SK-N-SH (cell line): ENCODE measurements at regions not wholly inside any gene's neighbourhood (a gene's known extent, or its start where the extent isn't known, plus 50 kb on each side); places are given as distances from the start of the nearest gene placed in this dataset.

Source experiments
- CTCF ChIA-PET: fragments of 300-600, 350-600 bp; formaldehyde crosslinking; extraction: SDS; loops from one replicate; lab custom pipeline; 2021; lab: Yijun Ruan, JAX
- POLR2A ChIA-PET: fragments of 350-600 bp; sonication (Branson Sonifier 250); formaldehyde crosslinking; extraction: SDS; loops from one replicate; lab custom pipeline; 2020; ENCODE audit warnings: antibody characterized with exemption, inconsistent platforms; lab: Yijun Ruan, JAX
- DNase-seq: peaks from one replicate; pipeline ENCODE4 v3.0.0; 2012
- H2AFZ ChIP-seq: fragments of 200-600 bp; sonication (generic); 2 replicates; pipeline ENCODE4 v1.8.1; 2016; ENCODE audit warnings: antibody characterized with exemption, mild to moderate bottlenecking, low read depth
- H3F3A ChIP-seq: fragments of 200-600 bp; sonication (generic); replicated peaks from 2 replicates; pipeline ENCODE3; 2016; ENCODE audit warnings: antibody characterized with exemption, mild to moderate bottlenecking; ENCODE audit not compliant: insufficient read depth
- H3K27ac ChIP-seq, 2 experiments: fragments of 200-500 bp in 1 of 2; fragments of 200-600 bp in 1 of 2; sonication (Bioruptor generic) in 1 of 2; sonication (generic), shearing (Covaris generic) in 1 of 2; 2 replicates each; pipeline versions ENCODE4 v1.5.1 to v1.6.1; 2014 to 2016; ENCODE audit warnings: low read depth in 2 of 2, inconsistent platforms in 1 of 2, low read length in 1 of 2, mild to moderate bottlenecking in 1 of 2, mixed read lengths in 1 of 2
- H3K27me3 ChIP-seq: fragments of 200-600 bp; sonication (generic), shearing (Covaris generic); 2 replicates; pipeline ENCODE4 v1.6.1; 2016; ENCODE audit warnings: mixed run types; ENCODE audit not compliant: insufficient read depth
- H3K36me3 ChIP-seq, 2 experiments: fragments of 200-500 bp in 1 of 2; fragments of 200-600 bp in 1 of 2; sonication (Bioruptor generic) in 1 of 2; sonication (generic) in 1 of 2; replicated peaks in 1 of 2; 2 replicates each; pipeline versions ENCODE3 to v1.5.1; 2014 to 2016; ENCODE audit warnings: low read length in 1 of 2, mild to moderate bottlenecking in 1 of 2; ENCODE audit not compliant: insufficient read depth in 2 of 2, control insufficient read depth in 1 of 2
- H3K4me1 ChIP-seq, 2 experiments: fragments of 200-500 bp in 1 of 2; fragments of 200-600 bp in 1 of 2; sonication (Bioruptor generic) in 1 of 2; sonication (generic), shearing (Covaris generic) in 1 of 2; 2 replicates each; pipeline versions ENCODE4 v1.5.1 to v1.6.1; 2014 to 2016; ENCODE audit warnings: low read depth in 1 of 2, low read length in 1 of 2, mixed run types in 1 of 2; ENCODE audit not compliant: insufficient read depth in 2 of 2, control insufficient read depth in 1 of 2
- H3K4me2 ChIP-seq: fragments of 200-600 bp; sonication (generic), shearing (Covaris generic); 2 replicates; pipeline ENCODE4 v1.6.1; 2017; ENCODE audit warnings: mixed run types
- H3K4me3 ChIP-seq, 2 experiments: fragments of 200-500 bp in 1 of 2; fragments of 200-600 bp in 1 of 2; sonication (Bioruptor generic) in 1 of 2; sonication (generic), shearing (Covaris generic) in 1 of 2; 2 replicates each; pipeline versions ENCODE4 v1.5.1 to v1.8.1; 2014 to 2016; ENCODE audit warnings: low read depth in 2 of 2, inconsistent platforms in 1 of 2, low read length in 1 of 2, mild to moderate bottlenecking in 1 of 2, mixed read lengths in 1 of 2, moderate library complexity in 1 of 2
- H3K79me2 ChIP-seq: fragments of 200-600 bp; sonication (generic); 2 replicates; pipeline ENCODE4 v1.8.1; 2017; ENCODE audit warnings: mild to moderate bottlenecking; ENCODE audit not compliant: insufficient read depth
- H3K9ac ChIP-seq: fragments of 200-600 bp; sonication (generic); 2 replicates; pipeline ENCODE4 v1.6.1; 2017; ENCODE audit warnings: mixed run types
- H3K9me2 ChIP-seq: fragments of 200-600 bp; sonication (generic); 2 replicates; pipeline ENCODE4 v1.6.1; 2017; ENCODE audit warnings: mixed run types
- H3K9me3 ChIP-seq: fragments of 200-600 bp; sonication (generic); 2 replicates; pipeline ENCODE4 v1.6.1; 2017; ENCODE audit warnings: mixed run types, mild to moderate bottlenecking, moderate library complexity
- H4K20me1 ChIP-seq: fragments of 200-600 bp; sonication (generic); 2 replicates; pipeline ENCODE4 v1.6.1; 2017; ENCODE audit warnings: mild to moderate bottlenecking, mixed run types; ENCODE audit not compliant: insufficient read depth
- CHD2 ChIP-seq: fragments of 150-350 bp; IDR thresholded peaks from 2 replicates; pipeline ENCODE4 v1.6.1; 2018; ENCODE audit warnings: low read length; ENCODE audit not compliant: partially characterized antibody
- FOSL2 ChIP-seq: IDR thresholded peaks from 2 replicates; pipeline ENCODE4 v1.4.0; 2012; ENCODE audit warnings: low read depth, mild to moderate bottlenecking, moderate library complexity, borderline replicate concordance
- FOXM1 ChIP-seq: IDR thresholded peaks from 2 replicates; pipeline ENCODE4 v1.4.0; 2012; ENCODE audit warnings: low read depth, mild to moderate bottlenecking
- GABPA ChIP-seq: IDR thresholded peaks from 2 replicates; pipeline ENCODE4 v1.4.0; 2012; ENCODE audit warnings: low read depth, mild to moderate bottlenecking
- GATA2 ChIP-seq: sonication (generic); formaldehyde crosslinking; IDR thresholded peaks from 2 replicates; pipeline ENCODE4 v1.5.0; 2020; ENCODE audit warnings: mild to moderate bottlenecking, missing genetic modification reagents
- IRF3 ChIP-seq: fragments of 150-350 bp; IDR thresholded peaks from 2 replicates; pipeline ENCODE4 v1.6.1; 2016; ENCODE audit warnings: mild to moderate bottlenecking, low read depth, low read length
- JUND ChIP-seq: IDR thresholded peaks from 2 replicates; pipeline ENCODE4 v1.4.0; 2012
- MEF2A ChIP-seq: IDR thresholded peaks from 2 replicates; pipeline ENCODE4 v1.4.0; 2012; ENCODE audit warnings: low read depth, borderline replicate concordance
- NFIC ChIP-seq: IDR thresholded peaks from 2 replicates; pipeline ENCODE4 v1.4.0; 2012; ENCODE audit warnings: borderline replicate concordance
- POLR2AphosphoS5 ChIP-seq: IDR thresholded peaks from 2 replicates; pipeline ENCODE4 v1.6.1; 2012; ENCODE audit warnings: low read depth, low read length
- RAD21 ChIP-seq: IDR thresholded peaks from 2 replicates; pipeline ENCODE4 v1.6.1; 2012; ENCODE audit warnings: mild to moderate bottlenecking, low read length
- RCOR1 ChIP-seq: fragments of 150-350 bp; IDR thresholded peaks from 2 replicates; pipeline ENCODE4 v1.6.1; 2017; ENCODE audit warnings: antibody characterized with exemption, low read length
- RFX5 ChIP-seq: IDR thresholded peaks from 2 replicates; pipeline ENCODE4 v1.6.1; 2012; ENCODE audit warnings: mild to moderate bottlenecking, improper control_type of control experiment, low read length
- RXRA ChIP-seq: IDR thresholded peaks from 2 replicates; pipeline ENCODE4 v1.4.0; 2012; ENCODE audit warnings: low read depth, mild to moderate bottlenecking, borderline replicate concordance
- SIN3A ChIP-seq: IDR thresholded peaks from 2 replicates; pipeline ENCODE4 v1.6.1; 2012; ENCODE audit warnings: low read depth, mild to moderate bottlenecking, low read length, moderate library complexity, borderline replicate concordance
- SMC3 ChIP-seq: IDR thresholded peaks from 2 replicates; pipeline ENCODE4 v1.6.1; 2012; ENCODE audit warnings: low read depth, low read length, improper control_type of control experiment
- TCF12 ChIP-seq: IDR thresholded peaks from 2 replicates; pipeline ENCODE4 v1.4.0; 2012
- YY1 ChIP-seq: IDR thresholded peaks from 2 replicates; pipeline ENCODE4 v1.4.0; 2012; ENCODE audit warnings: low read depth, mild to moderate bottlenecking
- ZBTB33 ChIP-seq: IDR thresholded peaks from 2 replicates; pipeline ENCODE4 v1.4.0; 2012; ENCODE audit warnings: low read depth, borderline replicate concordance
- WGBS: methylation state at CpG from one replicate; pipeline ENCODE4 v1.1.6; 2017; ENCODE audit warnings: low lambda C conversion rate; 5-methylcytosine and 5-hydroxymethylcytosine counted together
- TF ChIP-seq, protein P1 (sequence below): IDR thresholded peaks from 2 replicates; pipeline ENCODE4 v1.4.0; 2012; ENCODE audit warnings: low read depth, borderline replicate concordance

- Histone ChIP-seq H3K79me2 (no peaks in the 10 kb centered on the region), H3F3A (no peaks in the 10 kb centered on the region), H3K9me3 (peaks cover 6% of the 10 kb centered on the region; the same call in 1 of the 2 replicates), H3K27me3 (no peaks in the 10 kb centered on the region), H3K9ac (no peak overlapping the region), H3K27ac (no peak overlapping the region), H3K36me3 (no peaks in the 10 kb centered on the region), H4K20me1 (no peaks in the 10 kb centered on the region), H2AFZ (no peak overlapping the region), H3K9me2 (no peaks in the 10 kb centered on the region), H3K4me3 (no peak overlapping the region)
- POLR2A ChIA-PET: no interaction called here
- DNase-seq: no peak
- 0% methylated on average over 1 of the region's 1 CpG for WGBS
- CTCF ChIA-PET: no interaction called here
- TF ChIP-seq POLR2AphosphoS5 (no peak), SIN3A (no peak), RCOR1 (no peak), RXRA (no peak), RAD21 (no peak)
- TF ChIP-seq, all 33 proteins: peak for 0
- peaks cover 0 to 13% of the 10 kb centered on the region in 2 experiments; a peak in 1 of 4 replicates for H3K4me1 ChIP-seq
- no peak overlapping the region for H3K4me2 ChIP-seq
Measured at GRCh38 chr6:156613996-156614395, 163.2 kb upstream of the ARID1B start.

- POLR2A ChIA-PET: no interaction called here
- H3K9ac ChIP-seq: no peak overlapping the region
- H3K27ac ChIP-seq: no peak overlapping the region
- no peaks in the 10 kb centered on the region for H3K79me2 ChIP-seq
- no peaks in the 10 kb centered on the region for H4K20me1 ChIP-seq
- peaks cover 0 to 2% of the 10 kb centered on the region in 2 experiments; a peak in 1 of 4 replicates for H3K4me1 ChIP-seq
- H3F3A ChIP-seq: no peaks in the 10 kb centered on the region
- TF ChIP-seq RFX5 (no peak), SMC3 (no peak), YY1 (no peak), GATA2 (no peak), CHD2 (no peak), RCOR1 (no peak)
- TF ChIP-seq, protein P1, sequence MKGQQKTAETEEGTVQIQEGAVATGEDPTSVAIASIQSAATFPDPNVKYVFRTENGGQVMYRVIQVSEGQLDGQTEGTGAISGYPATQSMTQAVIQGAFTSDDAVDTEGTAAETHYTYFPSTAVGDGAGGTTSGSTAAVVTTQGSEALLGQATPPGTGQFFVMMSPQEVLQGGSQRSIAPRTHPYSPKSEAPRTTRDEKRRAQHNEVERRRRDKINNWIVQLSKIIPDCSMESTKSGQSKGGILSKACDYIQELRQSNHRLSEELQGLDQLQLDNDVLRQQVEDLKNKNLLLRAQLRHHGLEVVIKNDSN: no peak
- TF ChIP-seq, all 33 proteins: peak for 0
- CTCF ChIA-PET: no interaction called here
- no peak for DNase-seq
- H3K9me3 ChIP-seq: peaks cover 6% of the 10 kb centered on the region; the same call in 1 of the 2 replicates
- H3K4me3 ChIP-seq: no peak overlapping the region
- H3K36me3 ChIP-seq: no peaks in the 10 kb centered on the region
- H3K27me3 ChIP-seq: no peaks in the 10 kb centered on the region
- no peaks in the 10 kb centered on the region for H3K9me2 ChIP-seq
- no peak overlapping the region for H2AFZ ChIP-seq
- no peak overlapping the region for H3K4me2 ChIP-seq
Measured at GRCh38 chr6:156612361-156612760, 164.8 kb upstream of the ARID1B start.

- Histone ChIP-seq H3K79me2 (no peaks in the 10 kb centered on the region), H3K9ac (no peak overlapping the region), H3F3A (no peaks in the 10 kb centered on the region), H4K20me1 (no peaks in the 10 kb centered on the region), H3K36me3 (no peaks in the 10 kb centered on the region), H3K27me3 (no peaks in the 10 kb centered on the region), H3K9me2 (no peaks in the 10 kb centered on the region), H3K9me3 (no peaks in the 10 kb centered on the region; the same call in 1 of the 2 replicates), H3K4me3 (no peak overlapping the region), H3K27ac (no peak overlapping the region), H2AFZ (no peak overlapping the region), H3K4me2 (no peak overlapping the region), H3K4me1 (peaks cover 0 to 8% of the 10 kb centered on the region in 2 experiments; a peak in 1 of 4 replicates)
- TF ChIP-seq CHD2 (no peak), RFX5 (no peak), GABPA (no peak), YY1 (no peak), NFIC (no peak), FOXM1 (no peak), SMC3 (no peak), IRF3 (no peak), FOSL2 (no peak), SIN3A (no peak), JUND (no peak), TCF12 (no peak), RCOR1 (no peak), GATA2 (no peak), ZBTB33 (no peak), MEF2A (no peak)
- POLR2A ChIA-PET: no interaction called here
- no peak for DNase-seq
- CTCF ChIA-PET: no interaction called here
- WGBS: 74% methylated on average over 7 of the region's 7 CpGs
Measured at GRCh38 chr6:156602066-156602385, 175.2 kb upstream of the ARID1B start.
